ENCODE measurements at regions not wholly inside any gene's neighbourhood (a gene's known extent, or its start where the extent isn't known, plus 50 kb on each side); places are given as distances from the start of the nearest gene placed in this dataset.

DNA sequence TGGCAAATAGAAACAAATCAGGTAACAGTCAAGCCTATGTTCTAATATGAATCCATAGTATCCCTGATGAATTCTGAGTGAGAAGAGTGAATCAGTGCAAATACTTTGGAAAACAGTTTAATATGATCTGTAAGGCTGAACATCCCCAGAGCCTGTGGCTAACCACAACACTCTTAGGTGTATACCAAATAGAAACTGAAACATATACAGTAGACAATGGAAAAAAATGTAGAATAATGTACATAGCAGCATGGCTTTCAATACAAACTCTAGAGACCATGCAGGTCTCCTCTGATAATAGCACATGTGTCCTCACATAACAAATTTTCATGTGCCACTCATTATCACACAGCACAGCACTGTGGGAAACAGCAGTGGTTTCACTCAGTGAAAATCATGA, 513.6 kb downstream of the CDY2B start:
- TF ChIP-seq, protein P1, sequence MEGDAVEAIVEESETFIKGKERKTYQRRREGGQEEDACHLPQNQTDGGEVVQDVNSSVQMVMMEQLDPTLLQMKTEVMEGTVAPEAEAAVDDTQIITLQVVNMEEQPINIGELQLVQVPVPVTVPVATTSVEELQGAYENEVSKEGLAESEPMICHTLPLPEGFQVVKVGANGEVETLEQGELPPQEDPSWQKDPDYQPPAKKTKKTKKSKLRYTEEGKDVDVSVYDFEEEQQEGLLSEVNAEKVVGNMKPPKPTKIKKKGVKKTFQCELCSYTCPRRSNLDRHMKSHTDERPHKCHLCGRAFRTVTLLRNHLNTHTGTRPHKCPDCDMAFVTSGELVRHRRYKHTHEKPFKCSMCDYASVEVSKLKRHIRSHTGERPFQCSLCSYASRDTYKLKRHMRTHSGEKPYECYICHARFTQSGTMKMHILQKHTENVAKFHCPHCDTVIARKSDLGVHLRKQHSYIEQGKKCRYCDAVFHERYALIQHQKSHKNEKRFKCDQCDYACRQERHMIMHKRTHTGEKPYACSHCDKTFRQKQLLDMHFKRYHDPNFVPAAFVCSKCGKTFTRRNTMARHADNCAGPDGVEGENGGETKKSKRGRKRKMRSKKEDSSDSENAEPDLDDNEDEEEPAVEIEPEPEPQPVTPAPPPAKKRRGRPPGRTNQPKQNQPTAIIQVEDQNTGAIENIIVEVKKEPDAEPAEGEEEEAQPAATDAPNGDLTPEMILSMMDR (IDR thresholded peaks at IDR 0.05; ENCODE audit: low read length) = no peak
- TF ChIP-seq EZH2 (IDR thresholded peaks at IDR 0.05; ENCODE audit: borderline replicate concordance, low read length) = no peak
